DND-41 (cell line): ENCODE measurements at regions not wholly inside any gene's neighbourhood (a gene's known extent, or its start where the extent isn't known, plus 50 kb on each side); places are given as distances from the start of the nearest gene placed in this dataset.

ENCODE experiments used
- EZH2 ChIP-seq: IDR thresholded peaks from 3 replicates; pipeline ENCODE4 v1.6.1; 2012; ENCODE audit warnings: borderline replicate concordance, low read depth, mild to moderate bottlenecking, moderate library complexity, low read length, inconsistent platforms; ENCODE audit not compliant: severe bottlenecking
- TF ChIP-seq, protein P1 (sequence below): IDR thresholded peaks from 2 replicates; pipeline ENCODE4 v1.5.1; 2012; ENCODE audit warnings: borderline replicate concordance, low read length, moderate library complexity, mild to moderate bottlenecking; ENCODE audit not compliant: poor library complexity, severe bottlenecking; ENCODE audit errors: extremely low read depth

DNA sequence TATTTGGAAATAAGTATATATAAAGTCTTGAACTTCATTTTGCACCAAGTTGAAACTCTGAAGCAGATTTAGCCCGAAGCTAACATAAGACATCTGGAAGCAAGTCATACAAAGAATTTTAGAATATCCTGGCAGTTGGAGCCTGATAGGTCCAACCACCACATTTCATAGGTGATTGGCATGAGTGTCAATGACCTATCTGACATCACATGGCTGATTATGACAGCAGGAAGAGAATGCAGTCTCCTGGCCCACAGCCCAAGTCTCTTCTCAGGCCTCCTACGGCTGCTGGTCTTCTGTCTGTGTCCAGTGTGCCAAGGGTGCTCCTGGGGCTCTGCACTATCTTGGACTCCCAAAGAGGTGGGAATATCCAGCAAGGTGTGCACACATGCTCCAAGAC is 325.7 kb upstream of the ACVR2A start:
- TF ChIP-seq, protein P1, sequence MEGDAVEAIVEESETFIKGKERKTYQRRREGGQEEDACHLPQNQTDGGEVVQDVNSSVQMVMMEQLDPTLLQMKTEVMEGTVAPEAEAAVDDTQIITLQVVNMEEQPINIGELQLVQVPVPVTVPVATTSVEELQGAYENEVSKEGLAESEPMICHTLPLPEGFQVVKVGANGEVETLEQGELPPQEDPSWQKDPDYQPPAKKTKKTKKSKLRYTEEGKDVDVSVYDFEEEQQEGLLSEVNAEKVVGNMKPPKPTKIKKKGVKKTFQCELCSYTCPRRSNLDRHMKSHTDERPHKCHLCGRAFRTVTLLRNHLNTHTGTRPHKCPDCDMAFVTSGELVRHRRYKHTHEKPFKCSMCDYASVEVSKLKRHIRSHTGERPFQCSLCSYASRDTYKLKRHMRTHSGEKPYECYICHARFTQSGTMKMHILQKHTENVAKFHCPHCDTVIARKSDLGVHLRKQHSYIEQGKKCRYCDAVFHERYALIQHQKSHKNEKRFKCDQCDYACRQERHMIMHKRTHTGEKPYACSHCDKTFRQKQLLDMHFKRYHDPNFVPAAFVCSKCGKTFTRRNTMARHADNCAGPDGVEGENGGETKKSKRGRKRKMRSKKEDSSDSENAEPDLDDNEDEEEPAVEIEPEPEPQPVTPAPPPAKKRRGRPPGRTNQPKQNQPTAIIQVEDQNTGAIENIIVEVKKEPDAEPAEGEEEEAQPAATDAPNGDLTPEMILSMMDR, result no peak
- TF ChIP-seq EZH2, result no peak
